SK-N-SH (cell line): ENCODE measurements at regions not wholly inside any gene's neighbourhood (a gene's known extent, or its start where the extent isn't known, plus 50 kb on each side); places are given as distances from the start of the nearest gene placed in this dataset.

ENCODE experiments used
- CTCF ChIA-PET: fragments of 300-600, 350-600 bp; formaldehyde crosslinking; extraction: SDS; loops from one replicate; lab custom pipeline; 2021; lab: Yijun Ruan, JAX
- POLR2A ChIA-PET: fragments of 350-600 bp; sonication (Branson Sonifier 250); formaldehyde crosslinking; extraction: SDS; loops from one replicate; lab custom pipeline; 2020; ENCODE audit warnings: antibody characterized with exemption, inconsistent platforms; lab: Yijun Ruan, JAX
- DNase-seq: peaks from one replicate; pipeline ENCODE4 v3.0.0; 2012
- H2AFZ ChIP-seq: fragments of 200-600 bp; sonication (generic); 2 replicates; pipeline ENCODE4 v1.8.1; 2016; ENCODE audit warnings: antibody characterized with exemption, mild to moderate bottlenecking, low read depth
- H3F3A ChIP-seq: fragments of 200-600 bp; sonication (generic); replicated peaks from 2 replicates; pipeline ENCODE3; 2016; ENCODE audit warnings: antibody characterized with exemption, mild to moderate bottlenecking; ENCODE audit not compliant: insufficient read depth
- H3K27ac ChIP-seq, 2 experiments: fragments of 200-500 bp in 1 of 2; fragments of 200-600 bp in 1 of 2; sonication (Bioruptor generic) in 1 of 2; sonication (generic), shearing (Covaris generic) in 1 of 2; 2 replicates each; pipeline versions ENCODE4 v1.5.1 to v1.6.1; 2014 to 2016; ENCODE audit warnings: low read depth in 2 of 2, inconsistent platforms in 1 of 2, low read length in 1 of 2, mild to moderate bottlenecking in 1 of 2, mixed read lengths in 1 of 2
- H3K27me3 ChIP-seq: fragments of 200-600 bp; sonication (generic), shearing (Covaris generic); 2 replicates; pipeline ENCODE4 v1.6.1; 2016; ENCODE audit warnings: mixed run types; ENCODE audit not compliant: insufficient read depth
- H3K36me3 ChIP-seq, 2 experiments: fragments of 200-500 bp in 1 of 2; fragments of 200-600 bp in 1 of 2; sonication (Bioruptor generic) in 1 of 2; sonication (generic) in 1 of 2; replicated peaks in 1 of 2; 2 replicates each; pipeline versions ENCODE3 to v1.5.1; 2014 to 2016; ENCODE audit warnings: low read length in 1 of 2, mild to moderate bottlenecking in 1 of 2; ENCODE audit not compliant: insufficient read depth in 2 of 2, control insufficient read depth in 1 of 2
- H3K4me1 ChIP-seq, 2 experiments: fragments of 200-500 bp in 1 of 2; fragments of 200-600 bp in 1 of 2; sonication (Bioruptor generic) in 1 of 2; sonication (generic), shearing (Covaris generic) in 1 of 2; 2 replicates each; pipeline versions ENCODE4 v1.5.1 to v1.6.1; 2014 to 2016; ENCODE audit warnings: low read depth in 1 of 2, low read length in 1 of 2, mixed run types in 1 of 2; ENCODE audit not compliant: insufficient read depth in 2 of 2, control insufficient read depth in 1 of 2
- H3K4me2 ChIP-seq: fragments of 200-600 bp; sonication (generic), shearing (Covaris generic); 2 replicates; pipeline ENCODE4 v1.6.1; 2017; ENCODE audit warnings: mixed run types
- H3K4me3 ChIP-seq, 2 experiments: fragments of 200-500 bp in 1 of 2; fragments of 200-600 bp in 1 of 2; sonication (Bioruptor generic) in 1 of 2; sonication (generic), shearing (Covaris generic) in 1 of 2; 2 replicates each; pipeline versions ENCODE4 v1.5.1 to v1.8.1; 2014 to 2016; ENCODE audit warnings: low read depth in 2 of 2, inconsistent platforms in 1 of 2, low read length in 1 of 2, mild to moderate bottlenecking in 1 of 2, mixed read lengths in 1 of 2, moderate library complexity in 1 of 2
- H3K79me2 ChIP-seq: fragments of 200-600 bp; sonication (generic); 2 replicates; pipeline ENCODE4 v1.8.1; 2017; ENCODE audit warnings: mild to moderate bottlenecking; ENCODE audit not compliant: insufficient read depth
- H3K9ac ChIP-seq: fragments of 200-600 bp; sonication (generic); 2 replicates; pipeline ENCODE4 v1.6.1; 2017; ENCODE audit warnings: mixed run types
- H3K9me2 ChIP-seq: fragments of 200-600 bp; sonication (generic); 2 replicates; pipeline ENCODE4 v1.6.1; 2017; ENCODE audit warnings: mixed run types
- H3K9me3 ChIP-seq: fragments of 200-600 bp; sonication (generic); 2 replicates; pipeline ENCODE4 v1.6.1; 2017; ENCODE audit warnings: mixed run types, mild to moderate bottlenecking, moderate library complexity
- H4K20me1 ChIP-seq: fragments of 200-600 bp; sonication (generic); 2 replicates; pipeline ENCODE4 v1.6.1; 2017; ENCODE audit warnings: mild to moderate bottlenecking, mixed run types; ENCODE audit not compliant: insufficient read depth
- CHD2 ChIP-seq: fragments of 150-350 bp; IDR thresholded peaks from 2 replicates; pipeline ENCODE4 v1.6.1; 2018; ENCODE audit warnings: low read length; ENCODE audit not compliant: partially characterized antibody
- CTCF ChIP-seq: fragments of 200-600 bp; sonication (generic); IDR thresholded peaks from 2 replicates; pipeline ENCODE4 v1.6.1; 2017; ENCODE audit warnings: antibody characterized with exemption, mild to moderate bottlenecking, moderate library complexity
- ELF1 ChIP-seq: IDR thresholded peaks from 2 replicates; pipeline ENCODE4 v1.4.0; 2012
- EP300 ChIP-seq, 2 experiments: IDR thresholded peaks; 2 replicates each; pipeline versions ENCODE4 v1.4.0 to v1.6.1; 2012; ENCODE audit warnings: borderline replicate concordance in 1 of 2, low read depth in 1 of 2, low read length in 1 of 2
- FOSL2 ChIP-seq: IDR thresholded peaks from 2 replicates; pipeline ENCODE4 v1.4.0; 2012; ENCODE audit warnings: low read depth, mild to moderate bottlenecking, moderate library complexity, borderline replicate concordance
- FOXJ3 ChIP-seq: sonication (generic); formaldehyde crosslinking; IDR thresholded peaks from 2 replicates; pipeline ENCODE4 v1.5.1; 2020; ENCODE audit warnings: mild to moderate bottlenecking, missing genetic modification reagents
- GATA2 ChIP-seq: sonication (generic); formaldehyde crosslinking; IDR thresholded peaks from 2 replicates; pipeline ENCODE4 v1.5.0; 2020; ENCODE audit warnings: mild to moderate bottlenecking, missing genetic modification reagents
- MXI1 ChIP-seq: IDR thresholded peaks from 2 replicates; pipeline ENCODE4 v1.6.1; 2012; ENCODE audit warnings: mild to moderate bottlenecking, low read depth, low read length, improper control_type of control experiment
- NFIC ChIP-seq: IDR thresholded peaks from 2 replicates; pipeline ENCODE4 v1.4.0; 2012; ENCODE audit warnings: borderline replicate concordance
- NRF1 ChIP-seq: IDR thresholded peaks from 2 replicates; pipeline ENCODE4 v1.6.1; 2012; ENCODE audit warnings: low read depth, mild to moderate bottlenecking, low read length
- POLR2AphosphoS5 ChIP-seq: IDR thresholded peaks from 2 replicates; pipeline ENCODE4 v1.6.1; 2012; ENCODE audit warnings: low read depth, low read length
- RAD21 ChIP-seq: IDR thresholded peaks from 2 replicates; pipeline ENCODE4 v1.6.1; 2012; ENCODE audit warnings: mild to moderate bottlenecking, low read length
- REST ChIP-seq: IDR thresholded peaks from 2 replicates; pipeline ENCODE4 v1.6.1; 2012; ENCODE audit warnings: mild to moderate bottlenecking, low read depth, low read length, moderate library complexity
- RFX5 ChIP-seq: IDR thresholded peaks from 2 replicates; pipeline ENCODE4 v1.6.1; 2012; ENCODE audit warnings: mild to moderate bottlenecking, improper control_type of control experiment, low read length
- RXRA ChIP-seq: IDR thresholded peaks from 2 replicates; pipeline ENCODE4 v1.4.0; 2012; ENCODE audit warnings: low read depth, mild to moderate bottlenecking, borderline replicate concordance
- SIN3A ChIP-seq: IDR thresholded peaks from 2 replicates; pipeline ENCODE4 v1.6.1; 2012; ENCODE audit warnings: low read depth, mild to moderate bottlenecking, low read length, moderate library complexity, borderline replicate concordance
- TCF12 ChIP-seq: IDR thresholded peaks from 2 replicates; pipeline ENCODE4 v1.4.0; 2012
- USF1 ChIP-seq: IDR thresholded peaks from 2 replicates; pipeline ENCODE4 v1.4.0; 2012; ENCODE audit warnings: low read depth, borderline replicate concordance
- USF2 ChIP-seq: fragments of 150-350 bp; IDR thresholded peaks from 2 replicates; pipeline ENCODE4 v1.6.1; 2017; ENCODE audit warnings: antibody characterized with exemption, low read length, low read depth, borderline replicate concordance
- YY1 ChIP-seq: IDR thresholded peaks from 2 replicates; pipeline ENCODE4 v1.4.0; 2012; ENCODE audit warnings: low read depth, mild to moderate bottlenecking
- WGBS: methylation state at CpG from one replicate; pipeline ENCODE4 v1.1.6; 2017; ENCODE audit warnings: low lambda C conversion rate; 5-methylcytosine and 5-hydroxymethylcytosine counted together

DNA sequence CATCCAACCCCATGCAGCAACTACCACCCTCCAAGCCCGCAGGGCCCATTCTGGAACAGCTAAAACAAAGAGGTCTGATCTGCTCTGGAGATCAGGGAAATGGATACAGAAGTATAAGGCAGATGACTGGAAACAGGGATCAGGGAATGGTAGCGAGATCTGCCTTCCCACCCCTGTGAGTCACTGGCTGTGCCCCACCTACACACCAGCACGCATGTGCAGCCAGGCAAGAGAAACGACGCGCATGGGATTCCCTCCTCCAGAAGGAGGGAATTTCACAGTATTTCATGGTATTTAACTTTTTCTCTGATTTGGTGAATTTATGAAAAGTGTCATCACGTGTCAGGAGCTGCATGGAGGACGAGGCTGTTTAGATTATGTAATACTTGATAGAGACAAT, 116.7 kb downstream of the ARRDC4 start:
- Histone ChIP-seq H3K27me3 (no peaks in the 10 kb centered on the region), H3K27ac (peak overlapping the region in 1 of 2 experiments; percentile 60; a peak in 1 of 4 replicates), H3K4me2 (no peak overlapping the region; the same call in 1 of the 2 replicates), H3K79me2 (no peaks in the 10 kb centered on the region), H3K9ac (no peak overlapping the region), H3K4me3 (no peak overlapping the region), H3K4me1 (no peaks in the 10 kb centered on the region; a peak in 2 of 4 replicates), H3K9me2 (no peaks in the 10 kb centered on the region), H4K20me1 (no peaks in the 10 kb centered on the region), H2AFZ (peak overlapping the region; percentile 41; the same call in 1 of the 2 replicates), H3K9me3 (no peaks in the 10 kb centered on the region), H3K36me3 (no peaks in the 10 kb centered on the region), H3F3A (no peaks in the 10 kb centered on the region)
- ChIA-PET CTCF (interaction anchor here (0.8 to 1.4 kb wide), 4 partner anchors 9 to 178 kb away, joined by 3 to 4 read pairs (median 3); no protein-coding TSS in a partner anchor), POLR2A (no interaction called here)
- WGBS: 30% methylated on average over 8 of the region's 8 CpGs
- TF ChIP-seq REST: no peak
- peak; percentile 40 for TF ChIP-seq NRF1
- TF ChIP-seq, all 33 proteins: peak for 1
- DNase-seq: no peak

DNA sequence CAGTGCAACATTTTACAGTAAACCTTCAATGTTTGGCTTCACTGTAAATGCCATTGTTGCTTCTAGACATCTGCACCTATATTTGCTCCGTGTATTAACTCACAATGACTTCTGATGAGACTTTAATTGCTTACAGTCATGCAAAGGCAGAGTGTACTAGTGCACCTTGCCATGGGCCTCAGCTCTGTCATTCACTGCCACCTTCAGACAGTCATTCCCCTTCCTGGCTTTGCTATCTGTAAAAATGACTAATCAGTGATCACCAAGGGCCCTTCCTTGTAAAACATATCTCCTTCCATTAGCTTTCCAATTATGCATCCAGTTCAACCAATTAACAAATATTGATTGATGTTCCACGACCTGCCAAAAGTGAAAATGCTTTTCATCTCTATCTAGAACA, 120.3 kb downstream of the ARRDC4 start:
- H3K4me2 ChIP-seq: no peak overlapping the region
- no peaks in the 10 kb centered on the region for H4K20me1 ChIP-seq
- no peaks in the 10 kb centered on the region for H3K27me3 ChIP-seq
- H3K4me3 ChIP-seq: no peak overlapping the region
- CTCF ChIA-PET: interaction anchor here (2.2 kb wide), 1 partner anchor 182 kb away, joined by 11 read pairs; no protein-coding TSS in a partner anchor
- no peaks in the 10 kb centered on the region for H3F3A ChIP-seq
- no peak overlapping the region for H3K27ac ChIP-seq
- no peaks in the 10 kb centered on the region for H3K9me2 ChIP-seq
- TF ChIP-seq NFIC: no peak
- TF ChIP-seq USF2: no peak
- TF ChIP-seq TCF12: no peak
- TF ChIP-seq EP300 (IDR thresholded peaks at IDR 0.05; ENCODE audit: borderline replicate concordance in 1 of 2, low read depth in 1 of 2, low read length in 1 of 2): no peak
- TF ChIP-seq CTCF: no peak
- no peak for TF ChIP-seq SIN3A
- no peak for TF ChIP-seq FOXJ3 (CRISPR knock-in tag)
- no peak for TF ChIP-seq YY1
- TF ChIP-seq ELF1: no peak
- no peak for TF ChIP-seq RXRA
- no peak for TF ChIP-seq FOSL2
- no peak for TF ChIP-seq POLR2AphosphoS5
- no peak for TF ChIP-seq RFX5
- no peak for TF ChIP-seq USF1
- no peak for TF ChIP-seq MXI1
- TF ChIP-seq CHD2: no peak
- no peak for TF ChIP-seq RAD21
- no peak for TF ChIP-seq GATA2
- no peaks in the 10 kb centered on the region for H3K36me3 ChIP-seq
- 0% methylated on average over 2 of the region's 2 CpGs for WGBS
- POLR2A ChIA-PET: no interaction called here
- DNase-seq: no peak
- H2AFZ ChIP-seq: no peak overlapping the region
- H3K9me3 ChIP-seq: no peaks in the 10 kb centered on the region
- H3K9ac ChIP-seq: no peak overlapping the region
- no peaks in the 10 kb centered on the region for H3K79me2 ChIP-seq
- H3K4me1 ChIP-seq: no peaks in the 10 kb centered on the region; a peak in 1 of 4 replicates
